ENCODE measurements at regions not wholly inside any gene's neighbourhood (a gene's known extent, or its start where the extent isn't known, plus 50 kb on each side); places are given as distances from the start of the nearest gene placed in this dataset.

- DNase-seq (ENCODE audit: low read depth), result no peak
These were observed 78.2 kb upstream of the VEPH1 start for GRCh38 chr3:157581371-157581770.

- DNase-seq (ENCODE audit: low read depth), result no peak
These were observed 75.0 kb upstream of the VEPH1 start for GRCh38 chr3:157578181-157578580.

GRCh38 chr3:157574531-157574930 lies 71.3 kb upstream of the VEPH1 start:
- no peak for DNase-seq (ENCODE audit: low read depth)

- no peak for DNase-seq (ENCODE audit: low read depth)
These were observed 70.7 kb upstream of the VEPH1 start for GRCh38 chr3:157573780-157574378.

- no peak for DNase-seq (ENCODE audit: low read depth)
These were observed 70.1 kb upstream of the VEPH1 start for GRCh38 chr3:157573281-157573680.

GRCh38 chr3:157572559-157573270 lies 69.5 kb upstream of the VEPH1 start:
- DNase-seq (ENCODE audit: low read depth), result peak; percentile 30

GRCh38 chr3:157566596-157566995 lies 63.4 kb upstream of the VEPH1 start:
- no peak for DNase-seq (ENCODE audit: low read depth)

- DNase-seq (ENCODE audit: low read depth), result no peak
These were observed 56.2 kb upstream of the VEPH1 start for GRCh38 chr3:157559401-157559800.

Measured in fibroblast of the conjunctiva (primary cell).